Nucleus accumbens (tissue), 56 donors: ENCODE measurements at regions not wholly inside any gene's neighbourhood (a gene's known extent, or its start where the extent isn't known, plus 50 kb on each side); places are given as distances from the start of the nearest gene placed in this dataset.

Experiments
- DNase-seq, 56 donors: peaks; one replicate each; lab custom pipeline; 2025; lab: John Stamatoyannopoulos, UW

- DNase-seq, result no peak
Observed at GRCh38 chr21:32975811-32976431, 49.8 kb upstream of the OLIG2 start.
